Neural cell (in vitro differentiated cells): ENCODE measurements at regions not wholly inside any gene's neighbourhood (a gene's known extent, or its start where the extent isn't known, plus 50 kb on each side); places are given as distances from the start of the nearest gene placed in this dataset.
"Not testable (repeated sequence)": the region's sequence is repeated elsewhere in the genome, so short reads cannot be mapped to it uniquely, and the experiment has no call there.

Source experiments
- H2AFZ ChIP-seq: fragments of 200-600, 300-800 bp; sonication (generic), shearing (Covaris generic); 2 replicates; pipeline ENCODE4 v1.6.0; 2014; ENCODE audit warnings: low read depth, mild to moderate bottlenecking, antibody characterized with exemption, low read length, moderate library complexity
- H3F3A ChIP-seq: fragments of 200-600 bp; shearing (Covaris generic); 2 replicates; pipeline ENCODE4 v1.6.1; 2016; ENCODE audit warnings: mild to moderate bottlenecking, moderate library complexity, mixed read lengths, antibody characterized with exemption, low read length; ENCODE audit not compliant: insufficient read depth, poor library complexity, severe bottlenecking
- H3K27ac ChIP-seq: fragments of 200-600, 300-800 bp; sonication (generic), shearing (Covaris generic); 2 replicates; pipeline ENCODE4 v1.5.1; 2014; ENCODE audit warnings: mild to moderate bottlenecking, low read length, moderate library complexity
- H3K27me3 ChIP-seq: fragments of 300-800, 200-600 bp; sonication (generic), shearing (Covaris generic); 2 replicates; pipeline ENCODE4 v1.6.0; 2014; ENCODE audit warnings: mild to moderate bottlenecking, low read depth, low read length, moderate library complexity; ENCODE audit not compliant: insufficient read depth
- H3K36me3 ChIP-seq: fragments of 300-800, 200-600 bp; sonication (generic), shearing (Covaris generic); 2 replicates; pipeline ENCODE4 v1.5.1; 2014; ENCODE audit warnings: mild to moderate bottlenecking, antibody characterized with exemption, low read length, moderate library complexity; ENCODE audit not compliant: insufficient read depth
- H3K4me2 ChIP-seq: fragments of 300-800, 200-600 bp; sonication (generic), shearing (Covaris generic); 2 replicates; pipeline ENCODE4 v1.6.0; 2014; ENCODE audit warnings: mild to moderate bottlenecking, low read length
- H3K4me3 ChIP-seq: fragments of 300-800, 200-600 bp; sonication (generic), shearing (Covaris generic); 2 replicates; pipeline ENCODE4 v1.5.1; 2014; ENCODE audit warnings: mild to moderate bottlenecking, low read length, moderate library complexity
- H3K79me2 ChIP-seq: fragments of 200-600 bp; shearing (Covaris generic); replicated peaks from 2 replicates; pipeline ENCODE4 v1.6.0; 2014; ENCODE audit warnings: mild to moderate bottlenecking, low read length, moderate library complexity; ENCODE audit not compliant: insufficient read depth
- H3K9ac ChIP-seq: fragments of 300-800, 200-600 bp; sonication (generic), shearing (Covaris generic); 2 replicates; pipeline ENCODE4 v1.6.1; 2016; ENCODE audit warnings: mild to moderate bottlenecking, low read length, mixed read lengths
- H3K9me2 ChIP-seq: fragments of 200-600 bp; shearing (Covaris generic); 2 replicates; pipeline ENCODE4 v1.6.1; 2016; ENCODE audit warnings: mild to moderate bottlenecking, low read length, mixed read lengths; ENCODE audit not compliant: insufficient read depth
- H3K9me3 ChIP-seq: fragments of 200-600, 300-800 bp; sonication (generic), shearing (Covaris generic); 2 replicates; pipeline ENCODE4 v1.6.1; 2016; ENCODE audit warnings: mild to moderate bottlenecking, mixed run types, low read length, moderate library complexity, mixed read lengths
- H4K20me1 ChIP-seq: fragments of 200-600 bp; shearing (Covaris generic); 2 replicates; pipeline ENCODE4 v1.6.1; 2016; ENCODE audit warnings: mild to moderate bottlenecking, mixed run types; ENCODE audit not compliant: insufficient read depth
- CTCF ChIP-seq: fragments of 450-650 bp; IDR thresholded peaks from 2 replicates; pipeline ENCODE4 v1.5.1; 2014; ENCODE audit warnings: antibody characterized with exemption, mild to moderate bottlenecking, moderate library complexity; ENCODE audit not compliant: poor library complexity, severe bottlenecking
- EP300 ChIP-seq: fragments of 450-650 bp; conservative IDR thresholded peaks from 2 replicates; pipeline ENCODE4 v1.6.1; 2014; ENCODE audit warnings: antibody characterized with exemption, mild to moderate bottlenecking, moderate library complexity; ENCODE audit not compliant: poor library complexity, severe bottlenecking
- EZH2 ChIP-seq: fragments of 200-600, 300-800 bp; shearing (Covaris generic), sonication (generic); IDR thresholded peaks from 2 replicates; pipeline ENCODE4 v1.6.1; 2014; ENCODE audit warnings: antibody characterized with exemption, low read length, borderline replicate concordance, mild to moderate bottlenecking; ENCODE audit not compliant: insufficient read depth, poor library complexity, severe bottlenecking
- MXI1 ChIP-seq: fragments of 450-650 bp; conservative IDR thresholded peaks from 2 replicates; pipeline ENCODE4 v1.6.1; 2014; ENCODE audit warnings: antibody characterized with exemption, mild to moderate bottlenecking; ENCODE audit not compliant: poor library complexity, severe bottlenecking
- POLR2AphosphoS5 ChIP-seq: IDR thresholded peaks from 2 replicates; pipeline ENCODE4 v1.6.1; 2012
- RAD21 ChIP-seq: fragments of 450-650 bp; conservative IDR thresholded peaks from 2 replicates; pipeline ENCODE4 v1.6.1; 2014; ENCODE audit warnings: antibody characterized with exemption, mild to moderate bottlenecking, moderate library complexity
- REST ChIP-seq: IDR thresholded peaks from 2 replicates; pipeline ENCODE4 v1.6.1; 2012; ENCODE audit warnings: borderline replicate concordance
- SMC3 ChIP-seq: fragments of 450-650 bp; conservative IDR thresholded peaks from 2 replicates; pipeline ENCODE4 v1.6.1; 2014; ENCODE audit warnings: antibody characterized with exemption, mild to moderate bottlenecking, moderate library complexity; ENCODE audit not compliant: poor library complexity
- TAF1 ChIP-seq: IDR thresholded peaks from 2 replicates; pipeline ENCODE4 v1.6.1; 2012; ENCODE audit warnings: low read depth

- no peak overlapping the region for H2AFZ ChIP-seq
- no peaks in the 10 kb centered on the region for H3K36me3 ChIP-seq
- H3K9ac ChIP-seq: no peak overlapping the region
- no peak overlapping the region for H3K27ac ChIP-seq
- no peak overlapping the region for H3K4me3 ChIP-seq
- H3K9me3 ChIP-seq: no peaks in the 10 kb centered on the region
- H3K79me2 ChIP-seq: no peaks in the 10 kb centered on the region
- no peaks in the 10 kb centered on the region for H3K9me2 ChIP-seq
- H3K4me2 ChIP-seq: no peak overlapping the region
- H3K27me3 ChIP-seq: no peaks in the 10 kb centered on the region
- no peaks in the 10 kb centered on the region for H4K20me1 ChIP-seq
- TF ChIP-seq MXI1 (no peak), CTCF (no peak), POLR2AphosphoS5 (no peak), EP300 (no peak), SMC3 (no peak), TAF1 (no peak), EZH2 (no peak)
- no peaks in the 10 kb centered on the region for H3F3A ChIP-seq
Measured at GRCh38 chr16:54991525-54991924, 60.9 kb downstream of the IRX5 start.

GRCh38 chr16:54991946-54992345, 61.3 kb downstream of the IRX5 start:
- H3K36me3 ChIP-seq, H3K9me2 ChIP-seq, H3K9me3 ChIP-seq, H3K4me2 ChIP-seq, H3F3A ChIP-seq, H3K27ac ChIP-seq, H3K27me3 ChIP-seq, H3K79me2 ChIP-seq, H3K9ac ChIP-seq, H3K4me3 ChIP-seq, H2AFZ ChIP-seq, H4K20me1 ChIP-seq: not testable (repeated sequence)

- TF ChIP-seq SMC3: no peak
- no peak for TF ChIP-seq EP300
- no peak for TF ChIP-seq POLR2AphosphoS5
- no peak for TF ChIP-seq RAD21
- no peak for TF ChIP-seq TAF1
- no peak for TF ChIP-seq REST
- H3F3A ChIP-seq: no peaks in the 10 kb centered on the region
- no peaks in the 10 kb centered on the region for H3K79me2 ChIP-seq
- no peaks in the 10 kb centered on the region for H3K9me2 ChIP-seq
- H3K4me2 ChIP-seq: no peak overlapping the region
- no peaks in the 10 kb centered on the region for H4K20me1 ChIP-seq
- H3K9me3 ChIP-seq: no peaks in the 10 kb centered on the region
- H3K27ac ChIP-seq: no peak overlapping the region
- no peak overlapping the region for H3K4me3 ChIP-seq
- H2AFZ ChIP-seq: no peak overlapping the region
- H3K36me3 ChIP-seq: no peaks in the 10 kb centered on the region
- no peaks in the 10 kb centered on the region for H3K27me3 ChIP-seq
- H3K9ac ChIP-seq: no peak overlapping the region
Measured at GRCh38 chr16:54993106-54993895, 62.6 kb downstream of the IRX5 start.
